ENCODE measurements at regions not wholly inside any gene's neighbourhood (a gene's known extent, or its start where the extent isn't known, plus 50 kb on each side); places are given as distances from the start of the nearest gene placed in this dataset.

GRCh38 chr2:103814016-103814415, 1039.9 kb upstream of the POU3F3 start:
- intact Hi-C loops (cut with DNase I; ENCODE audit: low total_unique reads), result no loop called here
- H3K36me3 ChIP-seq, result no peaks in the 10 kb centered on the region
- 68 to 85% (median 79%) methylated on average over 3 of the region's 3 CpGs for WGBS, 5 donors

GRCh38 chr2:103815731-103816130, 1038.2 kb upstream of the POU3F3 start:
- TF ChIP-seq CTCF (IDR thresholded peaks at IDR 0.05 in 8 of 11, conservative IDR thresholded peaks at IDR 0.05 in 3 of 11) (no peak), POLR2AphosphoS5 (IDR thresholded peaks at IDR 0.05) (no peak), POLR2A (IDR thresholded peaks at IDR 0.05) (no peak)
- Histone ChIP-seq H3K4me1 (no peaks in the 10 kb centered on the region), H3K4me3 (no peak overlapping the region), H3K27ac (no peak overlapping the region), H3K36me3 (no peaks in the 10 kb centered on the region), H3K27me3 (replicated peaks in 1 of 7) (no peaks in the 10 kb centered on the region), H3K9me3 (no peaks in the 10 kb centered on the region)
- no peak for DNase-seq
- 62 to 73% (median 67%) methylated on average over 1 of the region's 1 CpG for WGBS, 5 donors
- intact Hi-C loops (cut with DNase I; ENCODE audit: low total_unique reads), result no loop called here

More at GRCh38 chr2:103814016-103814415, 1039.9 kb upstream of the POU3F3 start:
- Histone ChIP-seq H3K27ac (no peak overlapping the region), H3K9me3 (peaks cover 0 to 12% (median 0%) of the 10 kb centered on the region in 8 donors), H3K4me3 (no peak overlapping the region), H3K4me1 (no peaks in the 10 kb centered on the region), H3K27me3 (replicated peaks in 1 of 7) (no peaks in the 10 kb centered on the region)
- DNase-seq, result no peak
- no peak for TF ChIP-seq POLR2A (IDR thresholded peaks at IDR 0.05)
- TF ChIP-seq POLR2AphosphoS5 (IDR thresholded peaks at IDR 0.05), result no peak
- TF ChIP-seq CTCF (IDR thresholded peaks at IDR 0.05 in 8 of 11, conservative IDR thresholded peaks at IDR 0.05 in 3 of 11), result no peak

GRCh38 chr2:103817746-103818145, 1036.2 kb upstream of the POU3F3 start:
- 78 to 91% (median 83%) methylated on average over 3 of the region's 3 CpGs for WGBS, 5 donors
- no peak for TF ChIP-seq POLR2A (IDR thresholded peaks at IDR 0.05)
- TF ChIP-seq CTCF (IDR thresholded peaks at IDR 0.05 in 8 of 11, conservative IDR thresholded peaks at IDR 0.05 in 3 of 11), result no peak
- no peak for TF ChIP-seq POLR2AphosphoS5 (IDR thresholded peaks at IDR 0.05)
- H3K27me3 ChIP-seq (replicated peaks in 1 of 7), result no peaks in the 10 kb centered on the region
- H3K4me1 ChIP-seq, result no peaks in the 10 kb centered on the region
- no peak for DNase-seq
- H3K4me3 ChIP-seq, result no peak overlapping the region
- no peak overlapping the region for H3K27ac ChIP-seq
- intact Hi-C loops (cut with DNase I; ENCODE audit: low total_unique reads), result no loop called here
- H3K36me3 ChIP-seq, result no peaks in the 10 kb centered on the region
- no peaks in the 10 kb centered on the region for H3K9me3 ChIP-seq

GRCh38 chr2:103818176-103818575, 1035.7 kb upstream of the POU3F3 start:
- Histone ChIP-seq H3K27ac (no peak overlapping the region), H3K9me3 (no peaks in the 10 kb centered on the region), H3K36me3 (no peaks in the 10 kb centered on the region), H3K4me1 (no peaks in the 10 kb centered on the region), H3K27me3 (replicated peaks in 1 of 7) (no peaks in the 10 kb centered on the region), H3K4me3 (no peak overlapping the region)
- DNase-seq, result no peak
- TF ChIP-seq CTCF (IDR thresholded peaks at IDR 0.05 in 8 of 11, conservative IDR thresholded peaks at IDR 0.05 in 3 of 11) (no peak), POLR2A (IDR thresholded peaks at IDR 0.05) (no peak), POLR2AphosphoS5 (IDR thresholded peaks at IDR 0.05) (no peak)
- 20 to 39% (median 33%) methylated on average over 2 of the region's 2 CpGs for WGBS, 5 donors
- intact Hi-C loops (cut with DNase I; ENCODE audit: low total_unique reads), result no loop called here

Data from spleen (tissue), 11 donors.